Brain microvascular endothelial cell (primary cell): ENCODE measurements at regions not wholly inside any gene's neighbourhood (a gene's known extent, or its start where the extent isn't known, plus 50 kb on each side); places are given as distances from the start of the nearest gene placed in this dataset.

Experiments
- DNase-seq: peaks from one replicate; pipeline ENCODE4 v3.0.0-alpha.2; 2020
- H3K27ac ChIP-seq: fragments of 250-450 bp; sonication (Bioruptor Pico); 2 replicates; pipeline ENCODE4 v1.5.1; 2020; ENCODE audit warnings: mild to moderate bottlenecking, moderate library complexity
- H3K27me3 ChIP-seq: fragments of 250-450 bp; sonication (Bioruptor Pico); replicated peaks from 2 replicates; pipeline ENCODE4 v1.5.1; 2020; ENCODE audit warnings: mild to moderate bottlenecking
- H3K36me3 ChIP-seq: fragments of 250-450 bp; sonication (Bioruptor Pico); replicated peaks from 2 replicates; pipeline ENCODE4 v1.5.1; 2020; ENCODE audit warnings: mild to moderate bottlenecking
- H3K4me3 ChIP-seq: 2 replicates; pipeline ENCODE4 v1.5.1; 2011; ENCODE audit warnings: low read depth, mild to moderate bottlenecking, control low read depth, low read length, moderate library complexity
- CTCF ChIP-seq: IDR thresholded peaks from 2 replicates; pipeline ENCODE4 v1.5.1; 2011; ENCODE audit warnings: low read depth, mild to moderate bottlenecking, moderate library complexity, low read length, control low read depth, inconsistent platforms; ENCODE audit errors: missing control alignments
- in situ Hi-C: cut with HindIII; loops from 2 replicates; pipeline ENCODE4 v1.10.0; 2017; ENCODE audit warnings: low sequenced_read_pairs, low pct_ligation_motif_present

- Histone ChIP-seq H3K4me3 (no peak overlapping the region), H3K27me3 (no peaks in the 10 kb centered on the region), H3K36me3 (no peaks in the 10 kb centered on the region), H3K27ac (no peak overlapping the region)
- in situ Hi-C loops, result no loop called here
- DNase-seq, result no peak
- no peak for TF ChIP-seq CTCF
Measured at GRCh38 chr4:95898226-95898625, 58.3 kb downstream of the PDHA2 start.

DNA sequence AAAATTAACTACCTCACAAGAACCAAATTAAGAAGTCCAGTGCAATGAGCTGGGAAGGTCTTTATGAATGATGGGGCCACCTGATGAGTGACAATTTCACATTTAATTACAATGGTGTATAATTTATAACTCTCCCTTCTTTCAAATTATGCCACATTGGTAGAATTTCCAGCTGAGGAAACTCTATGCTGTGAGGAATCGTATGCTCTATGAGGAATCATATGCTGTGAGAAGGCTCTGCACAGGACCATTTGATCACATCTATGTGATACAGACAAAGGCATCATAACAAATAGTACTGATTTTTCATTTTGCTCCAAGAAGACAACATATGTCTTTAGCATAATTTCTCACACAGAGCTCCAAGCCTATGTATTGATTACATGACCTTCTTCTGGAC, 69.3 kb downstream of the PDHA2 start:
- no peak for DNase-seq
- no peak overlapping the region for H3K27ac ChIP-seq
- in situ Hi-C loops, result no loop called here
- H3K27me3 ChIP-seq, result no peaks in the 10 kb centered on the region
- no peak for TF ChIP-seq CTCF
- H3K4me3 ChIP-seq, result no peak overlapping the region
- no peaks in the 10 kb centered on the region for H3K36me3 ChIP-seq

- no peak for TF ChIP-seq CTCF
- DNase-seq, result no peak
- in situ Hi-C loops, result no loop called here
Measured at GRCh38 chr4:95910749-95911148, 70.9 kb downstream of the PDHA2 start.

GRCh38 chr4:95921470-95921869, 81.6 kb downstream of the PDHA2 start:
- no peak for DNase-seq
- Histone ChIP-seq H3K4me3 (no peak overlapping the region), H3K27ac (no peak overlapping the region), H3K36me3 (no peaks in the 10 kb centered on the region), H3K27me3 (no peaks in the 10 kb centered on the region)
- in situ Hi-C loops, result no loop called here
- no peak for TF ChIP-seq CTCF

More at GRCh38 chr4:95910749-95911148, 70.9 kb downstream of the PDHA2 start:
- H3K27ac ChIP-seq, result no peak overlapping the region
- H3K4me3 ChIP-seq, result no peak overlapping the region
- H3K27me3 ChIP-seq, result no peaks in the 10 kb centered on the region
- H3K36me3 ChIP-seq, result no peaks in the 10 kb centered on the region

- Histone ChIP-seq H3K27me3 (no peaks in the 10 kb centered on the region), H3K27ac (no peak overlapping the region), H3K4me3 (no peak overlapping the region), H3K36me3 (no peaks in the 10 kb centered on the region)
- in situ Hi-C loops, result no loop called here
- DNase-seq, result no peak
- no peak for TF ChIP-seq CTCF
Measured at GRCh38 chr4:95929448-95930064, 89.7 kb downstream of the PDHA2 start.

DNA sequence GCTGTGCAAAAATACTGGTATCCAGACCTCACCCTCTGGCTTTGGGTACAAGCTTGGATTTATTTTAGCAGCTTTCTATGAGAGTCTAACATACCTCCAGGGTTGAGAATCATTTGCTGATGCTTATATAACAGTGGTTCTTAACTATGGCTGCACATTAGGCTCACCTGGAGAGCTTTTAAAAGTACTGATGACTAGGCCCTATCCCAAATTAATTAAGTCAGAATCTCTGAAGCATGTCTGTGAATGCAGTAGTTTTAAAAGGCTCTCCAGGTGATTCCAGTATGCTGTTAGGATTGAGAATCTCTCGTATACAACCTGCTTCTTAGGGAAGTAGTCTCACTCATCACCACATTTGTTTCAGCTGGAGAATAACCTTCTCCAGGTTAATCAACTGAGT, 99.2 kb downstream of the PDHA2 start:
- Histone ChIP-seq H3K27me3 (no peaks in the 10 kb centered on the region), H3K27ac (no peak overlapping the region), H3K36me3 (no peaks in the 10 kb centered on the region), H3K4me3 (no peak overlapping the region)
- no peak for DNase-seq
- in situ Hi-C loops, result no loop called here
- TF ChIP-seq CTCF, result no peak
